HG03108 (cell line): ENCODE measurements at regions not wholly inside any gene's neighbourhood (a gene's known extent, or its start where the extent isn't known, plus 50 kb on each side); places are given as distances from the start of the nearest gene placed in this dataset.

ENCODE experiments used
- ATAC-seq: cut with Tn5 transposase; IDR thresholded peaks from one replicate; pipeline ENCODE4 v1.9.1; 2021; ENCODE audit warnings: moderate library complexity; ENCODE audit not compliant: unreplicated experiment

GRCh38 chr15:81492969-81493645 lies 119.1 kb upstream of the TMC3 start:
- no peak for ATAC-seq

GRCh38 chr15:81492331-81492968 lies 118.4 kb upstream of the TMC3 start:
- no peak for ATAC-seq

- no peak for ATAC-seq
These were observed 117.5 kb upstream of the TMC3 start for GRCh38 chr15:81491414-81492096.

- no peak for ATAC-seq
These were observed 111.8 kb upstream of the TMC3 start for GRCh38 chr15:81485806-81486205.

- no peak for ATAC-seq
These were observed 110.3 kb upstream of the TMC3 start for GRCh38 chr15:81484086-81484955.

- no peak for ATAC-seq
These were observed 109.5 kb upstream of the TMC3 start for GRCh38 chr15:81483496-81483895.

- no peak for ATAC-seq
These were observed 107.3 kb upstream of the TMC3 start for GRCh38 chr15:81481346-81481745.

- no peak for ATAC-seq
These were observed 106.6 kb upstream of the TMC3 start for GRCh38 chr15:81480645-81481053.

- ATAC-seq = no peak
These were observed 104.3 kb upstream of the TMC3 start for GRCh38 chr15:81478354-81478753.

- no peak for ATAC-seq
These were observed 101.9 kb upstream of the TMC3 start for GRCh38 chr15:81475926-81476325.

GRCh38 chr15:81475471-81475870 lies 101.5 kb upstream of the TMC3 start:
- no peak for ATAC-seq

GRCh38 chr15:81473946-81474345 lies 99.9 kb upstream of the TMC3 start:
- no peak for ATAC-seq

GRCh38 chr15:81473177-81473576 lies 99.2 kb upstream of the TMC3 start:
- ATAC-seq = no peak

- no peak for ATAC-seq
These were observed 97.1 kb upstream of the TMC3 start for GRCh38 chr15:81471151-81471550.

- no peak for ATAC-seq
These were observed 95.1 kb upstream of the TMC3 start for GRCh38 chr15:81469154-81469553.

- no peak for ATAC-seq
These were observed 92.7 kb upstream of the TMC3 start for GRCh38 chr15:81466741-81467140.

GRCh38 chr15:81454024-81454423 lies 80.0 kb upstream of the TMC3 start:
- ATAC-seq = no peak

- ATAC-seq = no peak
These were observed 76.7 kb upstream of the TMC3 start for GRCh38 chr15:81450721-81451120.

- ATAC-seq = no peak
These were observed 75.9 kb upstream of the TMC3 start for GRCh38 chr15:81449836-81450474.

- no peak for ATAC-seq
These were observed 69.2 kb upstream of the TMC3 start for GRCh38 chr15:81443040-81443820.
